Right kidney (tissue), 1 donor: ENCODE measurements at regions not wholly inside any gene's neighbourhood (a gene's known extent, or its start where the extent isn't known, plus 50 kb on each side); places are given as distances from the start of the nearest gene placed in this dataset.
"Not testable (repeated sequence)": the region's sequence is repeated elsewhere in the genome, so short reads cannot be mapped to it uniquely, and the experiment has no call there.

ENCODE experiments used
- DNase-seq: peaks from one replicate; pipeline ENCODE4 v3.0.0-alpha.2; 2016

DNA sequence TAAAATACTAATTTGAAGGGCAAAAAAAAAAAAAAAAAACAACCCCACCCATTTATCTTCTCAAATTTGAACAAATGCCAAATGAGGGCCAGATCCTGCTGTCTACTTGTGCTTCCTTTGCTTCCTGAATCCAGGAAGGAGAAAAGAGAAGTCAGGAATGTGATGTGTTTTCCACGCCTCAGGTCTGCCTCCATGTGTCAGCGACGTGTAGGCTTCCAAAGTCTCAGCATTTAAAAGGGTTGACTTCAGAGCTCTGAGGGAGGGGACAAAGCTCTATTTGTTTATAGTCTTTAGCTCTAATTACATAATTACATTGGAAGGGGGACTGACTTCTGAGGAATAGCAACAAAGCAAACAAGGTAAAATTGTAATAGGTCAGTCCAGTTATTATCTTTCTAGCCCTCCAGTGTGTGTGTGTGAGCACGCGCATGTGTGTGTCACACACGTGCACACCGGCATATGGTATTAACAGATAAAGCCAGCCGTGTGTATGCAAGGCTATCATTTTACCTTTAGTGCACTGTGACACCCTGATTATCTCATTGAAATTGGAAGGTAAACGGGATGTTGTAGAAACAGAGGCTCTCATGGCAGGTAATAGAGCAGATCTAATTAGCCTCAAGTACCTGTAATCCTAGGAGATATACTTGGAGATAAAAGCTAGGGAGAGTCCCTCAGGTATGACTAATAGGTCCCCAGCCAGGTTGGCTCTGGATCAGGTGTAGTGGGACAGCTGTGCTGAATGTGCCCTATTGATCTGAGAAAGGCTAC is 911.4 kb upstream of the ZEB2 start:
- DNase-seq, result peak; percentile 10

DNA sequence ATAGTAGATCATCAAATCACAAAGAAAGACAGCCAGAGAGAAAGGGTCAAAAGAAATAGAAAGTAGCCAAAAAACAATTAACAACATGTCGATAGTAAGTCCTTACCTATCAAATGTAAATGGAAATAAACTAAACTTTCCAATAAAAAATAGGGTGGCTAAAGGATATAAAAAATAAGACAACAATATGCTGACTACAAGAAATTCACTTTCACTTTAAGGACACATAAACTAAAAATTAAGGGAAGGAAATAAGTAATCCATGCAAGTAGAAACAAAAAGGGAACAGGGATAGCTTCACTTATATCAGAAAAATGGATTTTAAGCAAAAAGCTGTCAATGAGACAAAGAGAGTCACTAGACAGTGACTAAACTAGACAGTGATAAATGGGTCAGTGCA is 903.9 kb upstream of the ZEB2 start:
- no peak for DNase-seq

DNA sequence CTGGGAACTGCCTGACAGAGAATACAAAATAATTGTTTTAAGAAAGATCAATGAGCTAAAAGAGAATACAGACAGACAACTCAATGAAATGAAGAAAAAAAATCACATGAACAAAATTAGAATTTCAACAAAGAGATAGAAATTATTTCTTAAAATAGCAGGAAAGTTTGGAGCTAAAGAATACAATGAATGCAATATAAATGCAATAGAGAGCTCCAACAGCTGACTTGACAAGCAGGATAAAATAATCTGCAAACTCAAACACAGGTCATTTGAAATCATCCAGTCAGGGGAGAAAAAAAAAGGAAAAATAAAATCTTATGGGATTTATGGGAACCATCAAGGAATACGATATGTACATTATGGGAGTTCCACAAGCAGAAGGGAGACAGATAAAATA is 902.7 kb upstream of the ZEB2 start:
- no peak for DNase-seq

DNA sequence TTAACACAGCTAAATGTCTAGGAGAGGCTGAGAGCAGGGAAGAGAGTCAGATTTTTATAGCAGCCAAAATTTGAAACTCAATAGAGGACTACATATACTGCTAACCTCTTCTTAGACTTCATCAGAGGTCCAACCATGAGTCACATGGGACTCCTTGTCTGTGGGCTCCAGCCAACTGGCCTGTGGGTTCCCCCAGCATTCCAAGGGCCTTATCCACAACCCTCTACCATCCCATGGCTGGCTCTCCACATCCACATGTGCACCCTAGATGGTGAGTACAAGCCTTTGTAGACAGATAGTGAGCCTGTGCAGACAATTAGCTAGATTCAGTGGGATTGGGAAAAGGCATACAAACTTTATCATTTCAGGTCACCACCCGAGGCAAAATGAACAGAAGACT is 901.9 kb upstream of the ZEB2 start:
- DNase-seq, result no peak

GRCh38 chr2:145416640-145417039 is 896.7 kb upstream of the ZEB2 start:
- no peak for DNase-seq

DNA sequence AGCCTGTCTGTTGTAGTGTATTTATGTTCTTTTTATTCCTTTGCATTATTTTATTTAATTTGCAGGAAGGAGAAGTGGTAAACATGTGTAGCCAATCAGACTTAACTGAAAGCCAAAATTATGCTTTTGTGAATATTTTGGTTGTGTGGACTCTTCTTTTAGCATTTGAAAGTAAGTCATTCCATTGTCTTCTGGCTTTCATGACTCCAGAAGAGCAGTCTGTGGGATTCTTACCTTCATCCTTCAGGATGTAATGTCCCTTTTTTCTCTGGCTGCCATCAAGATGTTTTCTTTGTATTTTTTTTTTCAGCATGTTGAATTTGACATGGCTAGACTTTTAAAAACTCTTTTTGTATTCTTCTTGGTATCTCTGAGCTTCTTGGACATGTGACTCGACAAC is 895.2 kb upstream of the ZEB2 start:
- DNase-seq, result no peak

DNA sequence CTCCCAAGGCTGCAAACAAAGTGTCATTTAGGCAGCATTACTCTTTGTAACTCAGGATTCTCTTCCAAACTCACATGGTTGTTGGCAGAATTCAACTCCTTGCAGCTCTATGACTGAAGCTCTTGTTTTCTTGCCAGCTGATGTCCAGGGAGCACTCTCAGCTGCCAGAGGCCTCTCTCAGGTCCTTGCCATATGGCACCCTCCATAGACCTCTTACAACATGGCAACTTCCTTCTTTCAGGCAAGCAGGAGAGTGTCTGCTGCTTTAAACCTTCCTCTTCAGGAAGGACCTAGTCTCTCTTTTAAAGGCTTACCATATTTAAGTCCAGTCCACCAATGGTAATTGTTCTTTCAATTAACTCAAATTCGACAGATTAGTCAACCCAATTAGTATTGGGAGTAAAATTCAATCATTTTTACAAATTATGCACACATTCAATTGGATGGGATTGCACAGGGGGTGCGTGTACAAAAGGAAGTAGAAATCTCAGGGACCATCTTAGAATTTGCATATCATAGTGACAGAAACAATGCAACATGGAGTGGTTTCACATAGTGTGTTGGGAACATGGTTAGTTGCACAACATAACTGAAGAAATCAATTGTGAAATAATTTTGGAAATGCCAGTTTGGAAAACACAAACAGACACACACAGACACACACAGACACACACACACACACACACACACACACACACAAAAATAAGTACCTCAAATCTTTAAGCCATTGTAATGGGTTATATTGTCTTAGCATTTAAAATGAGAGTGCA is 893.5 kb upstream of the ZEB2 start:
- DNase-seq, result no peak

DNA sequence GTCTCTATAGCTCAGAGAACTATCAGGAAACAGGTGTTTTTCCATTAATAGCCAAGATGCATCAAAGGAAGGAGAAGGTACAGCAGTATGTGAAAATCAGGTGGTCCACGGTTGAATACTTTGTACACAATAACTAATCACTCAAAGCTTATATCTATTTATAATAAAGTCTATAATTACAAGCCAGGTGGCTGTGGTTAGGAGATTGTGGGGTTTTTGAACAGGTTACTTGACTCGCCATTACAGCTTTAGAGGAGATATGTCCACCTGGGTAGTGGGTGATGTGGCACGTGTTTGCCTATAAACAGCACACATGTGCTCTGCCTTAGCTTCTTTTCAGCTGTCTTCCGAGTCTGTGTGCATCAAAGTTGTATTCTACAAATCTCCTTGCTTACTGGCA is 892.2 kb upstream of the ZEB2 start:
- DNase-seq, result no peak

DNA sequence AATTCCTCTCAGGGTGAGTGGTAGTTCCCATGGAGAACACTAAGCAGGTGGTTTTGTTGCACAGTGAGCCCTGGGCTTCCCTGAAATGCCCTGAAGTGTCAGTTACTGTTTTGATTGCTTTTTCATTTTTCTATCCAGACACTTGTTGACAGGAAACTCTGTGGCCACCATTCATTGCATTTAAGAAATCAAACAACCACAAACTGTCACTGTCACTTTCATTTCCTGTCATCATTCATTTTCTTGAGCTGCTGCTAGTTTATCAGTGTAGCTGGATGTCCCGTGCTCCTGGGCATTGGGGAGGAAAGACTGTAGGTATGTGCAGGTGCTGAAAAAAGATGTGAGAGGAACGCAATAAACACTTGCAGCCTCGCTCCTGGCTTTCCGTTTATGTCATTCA is 891.6 kb upstream of the ZEB2 start:
- no peak for DNase-seq

- no peak for DNase-seq
These were observed 890.2 kb upstream of the ZEB2 start for GRCh38 chr2:145410086-145410485.

- DNase-seq, result no peak
These were observed 889.1 kb upstream of the ZEB2 start for GRCh38 chr2:145408980-145409379.

DNA sequence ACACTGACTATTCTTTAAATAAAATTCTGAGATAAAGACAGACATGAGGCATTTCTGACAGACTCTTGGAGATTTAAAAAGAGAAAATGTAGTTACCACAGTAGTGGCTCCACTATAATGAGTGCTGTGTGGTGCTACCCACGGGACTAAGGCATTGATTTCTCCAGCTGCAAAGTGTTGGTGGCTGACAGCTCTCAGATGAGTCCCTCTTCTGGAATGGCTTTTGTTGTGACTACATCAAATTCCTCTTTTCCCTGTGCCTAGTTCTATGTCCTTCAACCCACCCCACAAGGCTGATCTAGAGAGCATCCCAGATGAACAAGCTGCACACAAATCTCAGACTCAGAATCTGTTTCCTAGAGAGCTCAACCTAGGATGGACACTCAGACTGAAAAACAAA is 884.8 kb upstream of the ZEB2 start:
- DNase-seq, result no peak

DNA sequence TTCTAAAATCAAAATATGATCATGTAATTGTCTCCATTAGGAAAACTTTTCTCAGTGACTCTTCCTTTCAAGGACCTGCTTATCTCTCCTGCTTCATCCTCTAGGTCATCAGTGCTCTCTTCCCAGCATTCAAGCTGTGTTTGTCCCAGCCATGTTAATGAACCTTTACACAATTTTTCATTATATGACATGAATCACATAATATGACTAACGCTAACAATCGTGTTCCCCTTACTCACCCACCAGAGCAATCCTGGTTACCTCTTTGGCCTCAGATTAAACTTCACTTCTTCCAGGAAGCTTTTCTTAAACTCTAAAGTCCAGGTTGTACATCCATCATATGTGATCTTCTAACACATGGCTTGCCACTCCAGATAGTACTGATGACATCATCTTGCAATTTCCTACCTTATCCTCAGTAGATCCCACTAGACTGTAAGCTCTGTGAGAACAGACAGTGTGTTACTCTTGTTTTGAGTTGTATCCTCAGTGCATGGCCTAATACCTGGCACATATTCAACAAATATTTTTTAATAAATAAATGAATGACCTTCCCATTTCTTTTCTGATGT is 882.9 kb upstream of the ZEB2 start:
- DNase-seq, result no peak

DNA sequence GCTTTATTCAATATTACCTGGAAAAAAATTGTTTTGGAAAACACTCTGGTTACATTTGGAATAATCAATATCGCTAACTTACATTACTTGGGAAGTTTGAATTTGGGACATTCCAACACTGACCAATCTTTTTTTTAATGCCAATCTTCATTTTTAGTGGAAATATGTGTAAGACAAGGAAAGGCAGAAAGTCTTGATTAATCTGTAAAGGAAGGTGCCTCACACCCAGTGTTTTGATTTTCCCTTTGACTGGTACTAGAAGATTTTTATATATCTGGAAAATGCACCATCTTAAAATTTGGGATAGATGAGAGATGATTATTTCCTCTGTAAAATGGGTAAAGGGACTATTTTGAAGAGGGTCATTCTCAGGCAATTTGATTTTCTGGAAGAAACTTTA is 879.2 kb upstream of the ZEB2 start:
- no peak for DNase-seq

GRCh38 chr2:145394181-145394580 is 874.3 kb upstream of the ZEB2 start:
- DNase-seq, result no peak

- DNase-seq, result no peak
These were observed 867.1 kb upstream of the ZEB2 start for GRCh38 chr2:145386973-145387372.

- no peak for DNase-seq
These were observed 864.0 kb upstream of the ZEB2 start for GRCh38 chr2:145383961-145384360.

DNA sequence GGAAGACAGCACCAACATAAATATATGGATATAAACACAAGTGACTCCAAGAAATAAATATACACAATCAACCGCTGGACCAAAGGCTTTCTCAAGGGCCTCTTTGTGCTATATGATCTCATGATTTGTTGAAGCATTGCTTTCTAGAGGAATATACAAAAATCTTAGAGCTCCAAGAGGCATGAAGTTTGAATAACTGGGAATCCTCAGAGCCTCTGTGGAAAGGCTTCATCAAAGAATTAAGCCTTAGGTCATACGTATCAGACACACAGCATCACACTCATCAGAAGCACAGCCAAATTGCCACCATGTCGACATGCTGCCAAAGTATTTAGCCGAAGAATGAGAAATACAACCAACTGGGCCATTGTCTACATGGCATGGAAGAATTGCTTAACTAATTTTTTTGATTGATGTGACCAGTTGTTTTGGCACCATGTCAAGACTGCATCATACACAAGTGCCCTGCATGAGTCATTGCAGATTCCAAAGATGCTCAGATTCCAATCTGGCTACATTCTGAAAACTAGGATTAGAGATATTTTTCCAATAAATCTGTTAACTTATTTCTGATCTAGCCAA is 860.6 kb upstream of the ZEB2 start:
- DNase-seq, result no peak

DNA sequence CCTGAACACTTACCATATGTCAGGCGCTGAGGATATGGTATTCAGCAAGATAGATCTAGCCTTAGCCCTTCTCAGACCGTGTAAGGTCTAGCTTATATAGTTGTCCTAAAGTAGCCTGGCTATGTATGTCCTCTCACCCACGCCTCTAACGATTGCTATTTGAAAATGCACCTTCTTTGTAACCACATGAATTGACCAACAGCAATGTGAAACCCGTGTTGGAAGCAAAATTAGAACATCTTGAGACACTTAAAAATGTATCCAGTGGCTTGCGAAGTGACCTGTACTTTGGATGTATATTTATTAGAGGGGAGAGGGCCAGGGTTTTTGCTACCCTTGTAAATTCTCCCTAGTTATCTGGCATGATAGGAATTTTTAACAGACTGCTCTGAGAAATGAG is 860.0 kb upstream of the ZEB2 start:
- no peak for DNase-seq

GRCh38 chr2:145374165-145374564 is 854.2 kb upstream of the ZEB2 start:
- DNase-seq, result no peak

DNA sequence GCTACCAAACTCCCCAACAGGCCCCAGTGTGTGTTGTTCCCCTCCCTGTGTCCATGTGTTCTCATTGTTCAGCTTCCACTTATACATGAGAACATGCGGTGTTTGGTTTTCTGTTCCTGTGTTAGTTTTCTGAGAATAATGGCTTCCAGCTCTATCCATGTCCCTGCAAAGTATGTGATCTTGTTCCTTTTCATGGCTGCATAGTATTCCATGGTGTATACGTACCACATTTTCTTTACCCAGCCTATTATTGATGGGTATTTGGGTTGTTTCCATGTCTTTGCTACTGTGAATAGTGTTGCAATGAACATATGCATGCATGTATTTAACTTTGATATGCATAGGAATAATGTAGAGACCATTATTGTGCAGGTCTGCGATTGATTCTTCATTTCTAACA is 847.4 kb upstream of the ZEB2 start:
- DNase-seq, result not testable (repeated sequence)

- no peak for DNase-seq
These were observed 846.4 kb upstream of the ZEB2 start for GRCh38 chr2:145366341-145366740.

DNA sequence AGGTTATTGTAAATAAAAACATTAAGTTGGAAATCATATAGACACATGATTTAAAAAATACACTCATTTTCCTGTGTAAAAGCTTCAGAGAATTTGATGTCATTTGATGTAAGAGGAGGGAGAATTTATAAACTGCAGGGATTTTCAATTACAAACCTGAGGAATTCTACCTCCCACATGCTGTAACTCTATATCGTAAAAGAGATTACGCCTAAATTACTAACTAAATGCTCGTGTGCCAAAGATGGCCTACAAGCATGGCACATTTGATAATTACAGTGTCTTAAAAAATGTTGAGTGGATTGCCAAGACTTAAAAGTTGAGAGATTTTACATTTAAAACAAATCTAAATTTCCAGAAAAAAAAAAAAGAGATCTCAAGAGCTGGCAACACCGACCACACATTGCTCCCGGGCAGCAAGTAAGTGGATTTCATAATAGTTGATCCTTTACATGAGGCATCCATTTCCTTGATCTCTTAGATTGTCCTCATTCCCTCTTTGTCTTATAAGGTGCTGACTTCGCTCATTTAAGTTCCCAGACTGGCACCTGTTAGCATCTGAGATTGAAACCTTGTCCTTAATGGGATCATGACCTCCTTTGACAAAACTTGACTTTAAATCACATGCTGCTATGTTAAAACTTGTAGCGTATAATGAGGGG is 840.3 kb upstream of the ZEB2 start:
- peak; percentile 16 for DNase-seq
